ENCODE measurements at regions not wholly inside any gene's neighbourhood (a gene's known extent, or its start where the extent isn't known, plus 50 kb on each side); places are given as distances from the start of the nearest gene placed in this dataset.

- TF ChIP-seq CTCF (IDR thresholded peaks at IDR 0.05) (no peak), POLR2AphosphoS5 (IDR thresholded peaks at IDR 0.05; ENCODE audit: low read depth, low read length) (no peak), REST (IDR thresholded peaks at IDR 0.05; ENCODE audit: insufficient read depth in 1 of 2, low read depth in 2 of 2, low read length in 1 of 2) (no peak), SIN3A (IDR thresholded peaks at IDR 0.05; ENCODE audit: borderline replicate concordance, insufficient read depth, low read depth, low read length) (no peak), TCF7L2 (IDR thresholded peaks at IDR 0.05; ENCODE audit: low read depth, low read length) (no peak)
Measured at GRCh38 chr1:244322181-244322580, 129.5 kb downstream of the ADSS2 start.

All from Panc1 (cell line).